ENCODE measurements at regions not wholly inside any gene's neighbourhood (a gene's known extent, or its start where the extent isn't known, plus 50 kb on each side); places are given as distances from the start of the nearest gene placed in this dataset.

DNA sequence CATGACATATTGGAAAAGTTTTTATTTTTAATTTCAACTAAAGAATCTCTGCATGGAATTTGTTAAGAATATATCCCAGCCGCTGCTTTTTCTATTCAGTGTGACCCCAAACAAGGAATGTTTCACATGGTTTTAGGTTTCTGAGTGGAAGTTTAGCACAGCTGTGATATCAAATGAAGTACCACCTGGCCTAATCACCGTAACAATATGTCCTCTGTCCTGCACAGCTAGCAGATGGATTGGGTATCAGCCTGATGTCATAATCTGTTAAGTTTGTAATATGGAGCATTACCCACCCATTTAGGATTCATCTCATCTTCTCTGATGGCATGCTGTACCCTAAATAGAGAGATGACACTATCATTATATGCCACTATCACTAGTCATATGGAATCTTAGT, 963.7 kb upstream of the ADGRL2 start:
- TF ChIP-seq CTCF (IDR thresholded peaks at IDR 0.05; ENCODE audit: low read length) = no peak
- no peak for TF ChIP-seq EZH2 (optimal IDR thresholded peaks at IDR 0.05; ENCODE audit: low read depth, low read length)

Data from MM.1S (cell line).